SK-N-MC (cell line): ENCODE measurements at regions not wholly inside any gene's neighbourhood (a gene's known extent, or its start where the extent isn't known, plus 50 kb on each side); places are given as distances from the start of the nearest gene placed in this dataset.

Experiments used
- EZH2 ChIP-seq: fragments of 200-600 bp; sonication (generic); IDR thresholded peaks from one replicate; pipeline ENCODE4 v1.6.1; 2017; ENCODE audit warnings: antibody characterized with exemption
- POLR2AphosphoS5 ChIP-seq: IDR thresholded peaks from 2 replicates; pipeline ENCODE4 v1.6.1; 2012; ENCODE audit warnings: mild to moderate bottlenecking, low read depth, low read length, borderline replicate concordance

DNA sequence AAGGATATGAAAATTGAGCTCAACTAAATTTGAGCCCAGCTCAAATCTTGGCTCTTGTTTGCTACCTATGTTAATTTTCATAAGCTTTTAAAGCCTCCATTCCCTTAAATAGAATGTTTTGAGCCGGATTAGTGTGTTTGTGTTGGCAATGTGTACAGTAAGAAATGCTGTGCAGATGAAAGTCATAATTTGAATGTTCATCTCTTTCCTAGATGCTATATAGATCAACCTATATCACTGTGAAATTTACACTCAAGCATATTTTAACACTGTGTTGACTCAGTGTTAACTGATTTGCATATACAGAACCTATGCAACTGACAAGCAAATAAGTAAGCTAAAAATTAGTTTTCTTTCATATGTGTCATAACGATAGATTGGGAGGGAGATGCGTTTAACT lies 272.5 kb downstream of the TFEC start:
- TF ChIP-seq EZH2 (no peak), POLR2AphosphoS5 (no peak)
